ENCODE measurements at regions not wholly inside any gene's neighbourhood (a gene's known extent, or its start where the extent isn't known, plus 50 kb on each side); places are given as distances from the start of the nearest gene placed in this dataset.

DNA sequence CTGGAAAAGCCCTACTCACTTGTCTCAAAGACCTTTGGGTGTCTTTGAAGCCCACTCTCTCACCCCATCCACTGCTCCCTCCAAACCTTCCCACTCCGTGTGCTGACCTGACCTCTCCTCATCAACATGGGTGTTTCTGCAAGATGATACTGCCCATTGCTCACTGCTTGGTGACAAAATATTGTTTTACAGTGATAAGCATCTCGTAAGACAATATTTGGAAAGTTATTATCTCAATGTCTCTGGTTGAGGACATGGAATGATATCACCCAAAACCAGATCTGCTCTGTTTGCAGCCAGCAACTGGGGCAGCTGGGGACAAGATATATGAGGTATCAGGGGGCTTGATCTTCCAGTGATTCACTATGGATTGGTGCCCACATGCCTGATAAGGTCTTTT is 195.8 kb downstream of the SALL1 start:
- Mint-ChIP-seq H3K36me3 (ENCODE audit: low read depth) (no peaks in the 10 kb centered on the region), H3K4me3 (no peak overlapping the region), H3K27ac (no peak overlapping the region), H3K9me3 (peaks cover 8% of the 10 kb centered on the region), H3K4me1 (ENCODE audit: low read depth) (no peaks in the 10 kb centered on the region), H3K27me3 (ENCODE audit: insufficient read depth) (peaks cover 2% of the 10 kb centered on the region; the same call in 1 of the 2 replicates)
- TF ChIP-seq, protein P1, sequence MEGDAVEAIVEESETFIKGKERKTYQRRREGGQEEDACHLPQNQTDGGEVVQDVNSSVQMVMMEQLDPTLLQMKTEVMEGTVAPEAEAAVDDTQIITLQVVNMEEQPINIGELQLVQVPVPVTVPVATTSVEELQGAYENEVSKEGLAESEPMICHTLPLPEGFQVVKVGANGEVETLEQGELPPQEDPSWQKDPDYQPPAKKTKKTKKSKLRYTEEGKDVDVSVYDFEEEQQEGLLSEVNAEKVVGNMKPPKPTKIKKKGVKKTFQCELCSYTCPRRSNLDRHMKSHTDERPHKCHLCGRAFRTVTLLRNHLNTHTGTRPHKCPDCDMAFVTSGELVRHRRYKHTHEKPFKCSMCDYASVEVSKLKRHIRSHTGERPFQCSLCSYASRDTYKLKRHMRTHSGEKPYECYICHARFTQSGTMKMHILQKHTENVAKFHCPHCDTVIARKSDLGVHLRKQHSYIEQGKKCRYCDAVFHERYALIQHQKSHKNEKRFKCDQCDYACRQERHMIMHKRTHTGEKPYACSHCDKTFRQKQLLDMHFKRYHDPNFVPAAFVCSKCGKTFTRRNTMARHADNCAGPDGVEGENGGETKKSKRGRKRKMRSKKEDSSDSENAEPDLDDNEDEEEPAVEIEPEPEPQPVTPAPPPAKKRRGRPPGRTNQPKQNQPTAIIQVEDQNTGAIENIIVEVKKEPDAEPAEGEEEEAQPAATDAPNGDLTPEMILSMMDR (IDR thresholded peaks at IDR 0.05): no peak
- no peak for DNase-seq

DNA sequence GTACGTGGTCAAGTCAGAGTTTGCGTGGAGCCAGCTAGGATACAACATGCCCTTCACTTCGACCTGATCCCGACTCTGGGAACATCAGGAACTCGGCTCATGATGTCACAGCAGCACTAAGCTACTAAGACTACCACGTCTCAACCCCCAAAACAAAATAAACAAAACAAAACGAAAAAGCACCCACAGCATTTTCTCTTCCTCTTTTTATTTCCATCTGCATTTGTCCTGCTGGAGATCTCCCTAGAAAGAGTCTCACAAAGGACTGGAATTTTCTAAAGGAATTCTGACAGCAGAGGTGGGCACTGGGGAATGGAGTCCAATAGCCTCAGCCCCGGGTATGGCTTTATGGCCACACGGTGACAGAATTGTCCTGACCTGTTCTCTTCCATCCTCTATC is 196.6 kb downstream of the SALL1 start:
- no peaks in the 10 kb centered on the region for H3K4me1 Mint-ChIP-seq (ENCODE audit: low read depth)
- DNase-seq: no peak
- H3K36me3 Mint-ChIP-seq (ENCODE audit: low read depth): no peaks in the 10 kb centered on the region
- no peak overlapping the region for H3K27ac Mint-ChIP-seq
- TF ChIP-seq, protein P1 (IDR thresholded peaks at IDR 0.05): no peak
- peaks cover 2% of the 10 kb centered on the region; the same call in 1 of the 2 replicates for H3K27me3 Mint-ChIP-seq (ENCODE audit: insufficient read depth)
- H3K4me3 Mint-ChIP-seq: no peak overlapping the region
- peaks cover 8% of the 10 kb centered on the region for H3K9me3 Mint-ChIP-seq

DNA sequence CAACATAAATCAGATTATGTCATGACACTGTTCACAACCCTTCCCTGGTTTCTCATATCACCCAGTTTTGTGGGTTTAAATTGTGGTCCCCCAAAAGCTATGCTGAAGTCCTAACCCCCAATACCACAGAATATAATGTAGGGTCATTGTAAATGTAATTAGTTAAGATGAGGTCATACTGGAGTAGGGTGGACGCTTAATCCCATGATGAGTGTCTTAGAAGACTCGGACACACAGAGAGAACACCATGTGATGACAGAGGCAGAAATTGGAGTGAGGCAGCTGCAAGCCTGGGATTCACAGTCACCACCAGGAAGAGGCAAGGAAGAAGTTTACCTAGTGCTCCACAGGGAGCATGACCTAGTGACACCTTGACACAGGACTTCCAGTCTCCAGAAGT is 197.8 kb downstream of the SALL1 start:
- Mint-ChIP-seq H3K27me3 (ENCODE audit: insufficient read depth) (peaks cover 2% of the 10 kb centered on the region; the same call in 1 of the 2 replicates), H3K4me3 (no peak overlapping the region), H3K9me3 (peaks cover 17% of the 10 kb centered on the region), H3K4me1 (ENCODE audit: low read depth) (no peaks in the 10 kb centered on the region), H3K36me3 (ENCODE audit: low read depth) (no peaks in the 10 kb centered on the region), H3K27ac (no peak overlapping the region)
- TF ChIP-seq, protein P1 (IDR thresholded peaks at IDR 0.05): no peak
- DNase-seq: no peak

DNA sequence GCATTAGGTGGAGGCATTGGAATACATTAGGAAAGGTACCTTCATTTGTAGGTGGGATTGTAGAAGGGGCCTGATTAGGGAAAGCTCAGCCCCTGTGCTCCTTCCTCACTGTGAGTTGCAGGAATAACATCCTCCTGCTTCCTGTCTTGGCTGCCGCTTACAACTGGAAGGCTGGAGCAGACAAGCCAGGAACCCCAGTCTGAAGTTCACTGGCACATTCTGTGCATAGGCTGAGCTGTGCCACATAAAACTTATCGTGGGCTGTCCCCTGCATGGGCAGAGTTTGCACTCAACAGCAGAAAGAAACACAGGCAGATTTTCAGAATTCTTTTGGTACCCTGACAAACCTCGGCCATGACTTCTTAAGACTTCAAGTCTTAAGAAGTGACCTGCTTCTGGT is 200.1 kb downstream of the SALL1 start:
- no peaks in the 10 kb centered on the region for H3K36me3 Mint-ChIP-seq (ENCODE audit: low read depth)
- peaks cover 2% of the 10 kb centered on the region; the same call in 1 of the 2 replicates for H3K27me3 Mint-ChIP-seq (ENCODE audit: insufficient read depth)
- H3K9me3 Mint-ChIP-seq: peaks cover 21% of the 10 kb centered on the region
- DNase-seq: no peak
- H3K4me3 Mint-ChIP-seq: no peak overlapping the region
- no peak overlapping the region for H3K27ac Mint-ChIP-seq
- H3K4me1 Mint-ChIP-seq (ENCODE audit: low read depth): no peaks in the 10 kb centered on the region
- TF ChIP-seq, protein P1 (IDR thresholded peaks at IDR 0.05): no peak

DNA sequence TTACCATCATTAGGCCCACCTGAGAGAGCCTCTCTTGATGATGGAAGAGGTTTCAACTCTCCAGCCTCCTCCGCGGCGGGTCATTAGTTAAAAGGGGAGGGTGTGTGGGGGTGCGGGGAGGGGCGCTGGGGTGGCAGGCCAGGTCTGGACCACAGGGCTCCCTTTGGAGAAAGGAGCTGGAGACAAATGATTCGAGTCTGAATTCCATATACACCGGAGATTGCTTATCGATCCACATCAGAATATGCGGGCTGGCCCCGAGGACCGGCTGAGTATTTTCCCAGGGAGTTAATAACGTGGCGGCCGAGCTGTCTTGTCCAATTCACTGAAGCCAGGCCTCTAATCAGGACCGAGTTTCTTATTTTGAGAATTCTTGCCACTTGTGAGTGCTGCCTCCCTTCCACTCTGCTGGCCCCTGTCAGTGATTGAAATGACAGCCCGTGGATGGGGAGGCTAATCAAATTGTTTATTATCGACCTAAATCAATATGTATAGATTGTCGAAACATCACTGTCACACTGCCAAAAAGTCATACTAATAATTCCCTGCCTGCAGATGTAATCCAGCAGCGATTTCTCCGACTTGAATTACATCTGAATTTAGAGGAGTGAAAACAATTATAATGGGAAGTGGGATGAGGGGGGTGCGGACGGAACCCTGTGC is 202.7 kb downstream of the SALL1 start:
- H3K36me3 Mint-ChIP-seq (ENCODE audit: low read depth): no peaks in the 10 kb centered on the region
- DNase-seq: no peak
- H3K9me3 Mint-ChIP-seq: peaks cover 15% of the 10 kb centered on the region
- TF ChIP-seq, protein P1 (IDR thresholded peaks at IDR 0.05): no peak
- H3K4me3 Mint-ChIP-seq: no peak overlapping the region
- H3K4me1 Mint-ChIP-seq (ENCODE audit: low read depth): no peaks in the 10 kb centered on the region
- no peak overlapping the region for H3K27ac Mint-ChIP-seq
- no peaks in the 10 kb centered on the region for H3K27me3 Mint-ChIP-seq (ENCODE audit: insufficient read depth)

Data from HFFc6 (cell line).